Fibroblast of skin of abdomen (primary cell): ENCODE measurements at regions not wholly inside any gene's neighbourhood (a gene's known extent, or its start where the extent isn't known, plus 50 kb on each side); places are given as distances from the start of the nearest gene placed in this dataset.

ENCODE experiments used
- DNase-seq: peaks from one replicate; pipeline ENCODE4 v3.0.0-alpha.2; 2013

DNA sequence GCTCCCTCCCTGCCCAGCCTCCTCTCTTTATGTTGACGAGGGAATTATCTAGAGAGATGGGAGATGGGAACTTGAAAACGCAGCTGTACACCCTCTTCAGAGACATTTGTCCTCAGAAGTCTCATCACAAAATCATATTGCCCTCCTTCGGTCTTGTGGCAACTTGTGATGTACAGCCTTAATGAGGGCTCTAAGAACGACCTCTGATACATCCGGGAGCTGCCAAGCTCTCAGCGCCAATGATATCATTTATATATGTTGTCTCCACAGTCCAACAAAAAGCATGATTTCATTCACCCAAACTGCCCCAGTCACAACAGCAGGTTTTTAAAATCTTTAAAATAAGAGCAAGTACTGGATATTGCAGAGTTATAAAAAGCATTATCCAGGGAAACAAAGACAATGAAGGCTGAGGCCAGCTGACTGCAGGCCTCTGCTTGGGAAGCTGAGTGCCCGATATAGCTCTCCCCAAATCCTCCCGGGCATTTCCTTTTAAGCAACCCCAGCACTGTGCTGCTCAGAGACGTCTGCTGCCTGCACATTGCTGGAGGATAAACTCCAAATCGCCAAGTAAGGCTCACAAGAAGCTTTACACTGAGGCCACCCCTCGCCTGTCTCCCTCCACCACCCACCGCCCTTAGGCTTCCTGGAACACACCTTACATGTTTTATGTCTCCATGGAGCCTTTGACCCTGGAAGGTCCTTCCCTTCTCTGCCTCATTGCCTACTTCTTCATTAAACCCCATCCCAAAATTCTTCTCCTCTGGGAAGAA, 236.1 kb downstream of the C1orf94 start:
- no peak for DNase-seq

GRCh38 chr1:34415140-34415539, 238.4 kb downstream of the C1orf94 start:
- DNase-seq: no peak

DNA sequence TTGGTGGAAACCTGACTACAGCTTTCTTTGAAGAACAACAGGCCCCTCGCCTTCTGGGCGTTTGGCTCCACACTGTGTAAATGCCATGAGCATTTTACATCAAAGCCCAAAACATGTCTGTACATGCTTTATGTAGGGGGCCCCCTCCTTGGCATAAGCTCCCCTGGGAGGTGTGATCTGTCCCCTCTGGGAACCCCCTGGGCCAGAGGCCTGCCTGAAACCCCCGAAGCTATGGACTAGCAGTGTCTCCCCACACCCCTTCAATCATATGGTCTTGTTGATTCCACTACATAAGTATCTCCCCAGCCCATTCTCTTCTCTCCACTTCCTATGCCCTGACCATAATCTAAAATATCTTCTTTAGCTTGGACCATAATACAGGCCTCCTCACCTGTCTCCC, 241.5 kb downstream of the C1orf94 start:
- no peak for DNase-seq

DNA sequence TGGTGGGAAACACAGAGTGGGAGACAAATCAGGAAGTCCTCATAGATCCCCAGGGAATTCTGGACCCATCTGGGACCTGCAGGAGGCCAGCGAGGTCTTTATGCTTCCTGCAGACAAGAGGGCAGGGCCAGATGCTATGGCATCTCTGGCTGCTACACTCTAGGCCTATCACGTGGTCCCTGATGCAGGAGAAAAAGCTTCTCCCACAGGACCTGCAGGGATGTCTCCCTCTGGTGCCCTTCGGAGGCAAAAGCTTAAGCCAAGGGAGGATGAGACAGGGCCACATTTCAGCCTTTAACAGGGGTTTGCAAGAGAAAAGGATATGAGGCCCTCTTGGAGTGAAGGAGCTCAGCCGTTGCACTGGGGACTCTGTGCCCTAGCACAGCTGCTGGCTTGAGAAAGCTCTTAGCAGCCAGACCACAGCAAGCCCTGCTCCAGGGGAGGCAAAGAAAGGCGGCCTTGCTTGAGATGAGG, 243.0 kb downstream of the C1orf94 start:
- DNase-seq: peak; percentile 42

DNA sequence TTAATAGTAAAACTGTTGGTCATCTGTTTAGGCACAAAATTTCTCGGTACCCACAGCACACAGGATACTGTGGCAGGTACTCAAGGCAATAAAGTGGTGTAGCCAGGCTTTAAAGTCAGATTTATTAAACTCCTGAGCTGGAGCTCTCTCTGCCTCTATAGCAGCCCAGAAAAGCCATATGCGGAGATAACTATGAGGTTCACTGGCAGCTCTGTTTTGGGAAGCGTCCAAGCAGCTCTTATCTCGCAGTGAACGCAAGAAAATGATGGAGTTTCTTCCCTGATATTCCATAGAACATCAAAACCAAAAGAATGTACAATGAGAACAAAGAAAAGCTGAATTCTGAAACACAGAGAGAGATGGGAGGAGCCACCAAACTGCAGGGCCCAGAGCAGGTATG, 248.3 kb downstream of the C1orf94 start:
- DNase-seq: no peak

- DNase-seq: no peak
These were observed 249.1 kb downstream of the C1orf94 start for GRCh38 chr1:34425785-34426184.

DNA sequence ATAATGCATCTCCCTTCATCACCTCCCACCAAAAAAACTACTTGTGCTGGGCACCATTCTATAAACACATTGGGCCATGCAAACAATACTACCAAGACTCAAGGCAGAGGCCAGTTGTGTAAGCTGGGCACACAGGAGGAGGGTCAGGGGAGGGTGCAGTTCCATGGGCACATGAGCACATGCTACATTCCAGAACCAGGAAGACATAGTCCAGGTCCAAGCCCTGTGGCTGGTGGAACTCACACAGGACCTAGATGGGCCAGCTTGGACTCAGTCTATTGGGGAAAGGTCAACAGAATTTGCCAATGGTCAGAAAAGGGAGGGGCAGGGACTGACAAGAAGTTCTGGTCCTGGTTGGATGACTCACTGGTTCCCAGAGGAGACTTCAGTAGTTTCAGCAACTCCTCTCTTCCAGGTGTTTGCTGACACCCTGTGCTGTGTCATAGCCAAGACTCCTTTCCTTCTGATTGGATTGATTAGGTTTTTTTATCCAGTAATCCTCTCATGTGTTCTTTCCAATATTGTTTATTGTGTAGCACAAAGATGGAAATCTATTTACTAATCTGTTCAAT, 249.7 kb downstream of the C1orf94 start:
- no peak for DNase-seq

GRCh38 chr1:34427170-34427569, 250.5 kb downstream of the C1orf94 start:
- DNase-seq: no peak

GRCh38 chr1:34433099-34433498, 256.4 kb downstream of the C1orf94 start:
- DNase-seq: no peak

DNA sequence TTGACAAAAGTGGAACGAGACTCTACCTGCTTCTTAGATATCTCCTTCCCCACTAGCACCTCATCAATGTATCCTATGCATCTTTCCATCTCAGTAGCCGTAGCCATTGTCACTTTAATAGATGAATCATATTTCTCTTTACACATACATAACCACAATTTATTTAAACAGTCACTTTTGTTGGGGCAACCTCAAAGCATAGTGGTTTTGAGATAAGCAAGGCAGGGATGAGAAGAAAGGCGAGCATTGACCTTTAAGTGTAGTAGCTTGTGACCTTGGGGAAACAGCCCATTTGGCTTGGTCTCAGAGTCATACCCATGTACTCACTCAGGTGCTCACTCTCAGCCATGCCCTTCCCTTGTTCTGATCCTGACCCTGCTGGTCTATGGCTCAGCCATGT, 260.1 kb downstream of the C1orf94 start:
- DNase-seq: no peak

DNA sequence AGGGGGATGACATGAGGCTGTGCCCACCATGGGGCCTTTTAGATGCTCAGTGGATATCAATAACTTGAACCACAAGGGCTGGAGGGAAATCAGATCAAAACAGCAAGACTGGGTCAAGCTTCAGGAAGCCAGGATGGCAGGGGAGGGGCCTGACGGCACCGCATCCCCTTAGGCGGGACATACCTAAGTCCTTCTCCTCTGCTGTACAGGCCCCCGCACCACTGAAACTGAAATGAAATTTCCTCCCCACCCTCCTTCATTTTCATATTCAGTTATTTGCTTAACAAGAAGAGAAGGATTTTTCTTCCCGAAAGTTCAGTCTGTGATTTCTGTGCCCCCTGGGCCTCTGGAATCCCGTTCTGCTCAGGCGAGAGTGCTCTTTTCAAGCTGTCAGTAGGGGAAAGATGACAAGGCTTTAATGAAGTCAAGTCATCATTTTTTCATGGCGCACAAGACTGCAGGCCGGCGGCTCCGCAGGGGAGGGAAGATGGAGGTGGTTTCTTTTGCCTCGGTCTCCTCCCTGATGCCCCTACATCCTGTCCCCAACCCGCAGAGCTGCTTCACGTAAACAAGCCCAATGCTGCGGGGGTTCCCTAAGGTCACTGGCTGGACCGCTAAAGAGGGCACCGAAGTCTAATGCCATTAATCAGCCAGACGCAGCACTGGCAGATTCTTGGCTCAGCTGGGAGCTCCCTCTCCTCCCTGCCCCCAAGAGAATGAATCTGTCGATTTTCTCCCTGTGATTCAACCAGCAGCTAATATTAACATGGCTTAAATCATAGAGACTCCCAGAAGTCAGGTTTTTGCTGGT, 264.8 kb downstream of the C1orf94 start:
- DNase-seq: peak; percentile 29

DNA sequence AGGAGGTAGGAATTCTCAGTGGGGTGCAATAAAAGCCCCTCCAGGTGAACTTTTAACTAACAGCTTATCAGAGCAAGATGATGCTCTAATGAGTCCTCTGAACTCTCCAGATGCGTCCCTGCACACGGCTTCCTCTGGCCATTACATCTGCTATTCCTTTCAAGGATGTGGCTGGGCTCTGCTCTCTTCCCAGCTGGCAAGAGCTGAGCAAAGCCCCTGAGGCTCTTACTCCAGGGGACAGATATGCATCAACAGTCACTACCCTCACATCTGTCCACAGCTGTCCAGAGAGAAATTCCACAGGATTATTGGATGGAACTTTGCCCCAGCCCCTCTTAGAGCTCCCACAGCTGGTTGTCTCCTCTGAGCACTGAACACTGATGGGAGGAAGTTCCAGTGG, 267.8 kb downstream of the C1orf94 start:
- DNase-seq: no peak

- no peak for DNase-seq
These were observed 273.6 kb downstream of the C1orf94 start for GRCh38 chr1:34450325-34450724.

DNA sequence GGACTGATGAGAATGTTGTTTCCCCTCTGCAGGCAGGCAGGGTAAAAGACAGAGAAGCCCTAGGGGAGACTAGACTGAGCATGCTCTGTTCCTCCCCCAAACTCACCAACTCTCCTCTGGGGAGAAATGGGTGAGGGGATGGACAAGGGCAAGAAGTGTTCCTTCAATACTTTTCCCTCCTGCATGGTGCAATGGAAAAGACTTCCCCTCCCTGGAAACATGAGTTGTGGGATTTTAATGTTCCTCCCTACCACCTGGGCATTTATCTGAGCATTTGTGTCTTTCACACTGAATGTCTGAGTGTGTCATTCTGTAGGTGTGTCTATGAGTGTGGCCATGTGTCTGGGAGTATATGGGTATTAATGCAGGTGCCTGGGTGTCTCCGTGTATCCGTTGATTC, 275.7 kb downstream of the C1orf94 start:
- DNase-seq: no peak

- DNase-seq: no peak
These were observed 278.4 kb downstream of the C1orf94 start for GRCh38 chr1:34455121-34455520.

GRCh38 chr1:34460193-34460592, 283.5 kb downstream of the C1orf94 start:
- no peak for DNase-seq

GRCh38 chr1:34470401-34470800, 284.4 kb upstream of the GJB5 start:
- DNase-seq: no peak

GRCh38 chr1:34474566-34474965, 280.3 kb upstream of the GJB5 start:
- no peak for DNase-seq

DNA sequence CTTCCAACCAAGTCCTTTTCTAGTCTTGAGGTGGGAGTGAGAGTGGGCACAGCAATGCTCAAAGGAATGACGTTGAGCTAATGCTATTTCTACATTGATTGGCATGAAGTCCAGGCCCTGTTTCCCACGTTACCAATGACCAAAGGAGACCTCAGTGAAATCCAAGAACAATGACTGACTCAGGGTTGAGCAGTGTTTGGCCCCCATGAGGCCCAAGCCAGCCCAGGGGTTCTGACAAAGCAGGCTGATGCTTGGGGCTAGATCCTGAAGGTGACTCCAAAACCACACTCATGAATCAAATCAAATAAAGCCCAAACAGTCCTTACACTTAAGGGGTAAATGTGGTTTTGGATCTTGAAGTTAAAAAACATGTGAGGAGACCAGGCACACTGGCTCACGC, 278.5 kb upstream of the GJB5 start:
- DNase-seq: no peak

DNA sequence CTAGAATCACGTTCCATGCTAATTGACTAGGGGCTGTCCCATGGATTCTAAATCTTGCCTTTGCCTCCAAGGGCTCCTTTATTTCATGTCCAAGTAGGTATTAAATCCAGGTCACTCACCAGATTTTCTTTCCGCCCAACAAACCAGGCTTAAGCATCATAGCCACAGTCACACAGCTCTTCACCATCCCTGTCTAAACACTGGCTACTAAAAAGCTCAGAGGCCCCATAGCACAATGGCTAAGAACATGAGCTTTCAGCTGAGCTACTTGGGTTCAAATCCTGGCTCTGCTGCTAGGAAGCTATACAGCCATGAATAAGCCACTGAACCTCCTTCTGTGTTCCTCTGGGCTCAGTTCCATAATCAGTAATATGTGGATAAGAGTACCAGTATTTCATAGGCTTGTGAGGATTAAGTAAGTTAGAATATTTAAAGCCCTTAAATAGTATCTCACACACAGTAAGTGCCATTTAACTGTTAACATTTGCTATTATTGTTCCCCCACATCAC, 277.2 kb upstream of the GJB5 start:
- no peak for DNase-seq

DNA sequence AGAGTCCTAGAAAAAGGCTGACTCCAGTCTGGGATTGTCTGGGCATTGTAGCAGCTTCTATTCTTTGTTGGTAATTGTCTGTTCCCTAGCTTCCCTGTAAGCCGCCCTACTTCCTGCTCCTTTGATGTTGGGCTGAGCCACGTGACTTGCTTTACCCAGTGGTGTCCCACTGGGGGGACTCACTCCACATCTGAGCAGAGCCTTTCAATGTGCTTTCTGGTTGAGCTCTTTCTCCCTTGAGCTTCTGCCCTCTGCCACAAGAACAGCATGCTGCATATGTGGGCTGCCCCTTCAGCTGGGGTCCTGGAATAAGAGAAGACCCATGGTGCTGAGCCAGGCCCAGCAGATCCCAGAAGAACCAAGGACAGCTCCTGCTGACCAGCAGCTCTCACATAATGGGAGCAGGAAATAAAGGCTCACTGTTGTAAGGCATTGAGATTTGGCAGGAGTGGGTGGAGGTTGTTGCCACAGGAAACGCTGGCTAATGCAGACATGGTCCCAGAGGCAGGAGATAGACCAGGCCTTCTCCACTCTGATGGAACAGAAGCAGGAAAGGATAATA, 276.3 kb upstream of the GJB5 start:
- no peak for DNase-seq

GRCh38 chr1:34479731-34480130, 275.1 kb upstream of the GJB5 start:
- no peak for DNase-seq

GRCh38 chr1:34488080-34488708, 266.7 kb upstream of the GJB5 start:
- DNase-seq: no peak
